ENCODE measurements at regions not wholly inside any gene's neighbourhood (a gene's known extent, or its start where the extent isn't known, plus 50 kb on each side); places are given as distances from the start of the nearest gene placed in this dataset.
"Not testable (repeated sequence)": the region's sequence is repeated elsewhere in the genome, so short reads cannot be mapped to it uniquely, and the experiment has no call there.

GRCh38 chr9:78674874-78675273 is 377.9 kb downstream of the PSAT1 start:
- DNase-seq (ENCODE audit: low spot score), result no peak

DNA sequence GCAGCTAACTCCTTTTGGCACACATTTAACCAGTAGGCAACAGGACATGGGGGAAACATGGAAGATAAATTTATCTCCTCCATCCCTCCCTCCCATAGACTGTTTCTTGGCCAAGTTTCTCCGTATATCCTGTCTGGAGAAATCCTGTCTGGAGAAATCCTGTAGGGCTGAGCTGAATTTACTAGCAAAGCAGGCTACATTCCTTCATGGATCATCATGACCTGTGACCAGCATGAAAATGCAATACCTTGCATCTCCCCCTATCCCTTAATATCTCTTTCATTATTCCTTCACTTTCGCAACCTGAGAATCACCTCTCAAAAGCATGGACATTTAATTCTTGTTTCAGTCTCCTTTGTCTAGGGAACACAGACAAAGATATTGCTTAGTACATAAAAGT is 379.1 kb downstream of the PSAT1 start:
- no peak for DNase-seq (ENCODE audit: low spot score)

DNA sequence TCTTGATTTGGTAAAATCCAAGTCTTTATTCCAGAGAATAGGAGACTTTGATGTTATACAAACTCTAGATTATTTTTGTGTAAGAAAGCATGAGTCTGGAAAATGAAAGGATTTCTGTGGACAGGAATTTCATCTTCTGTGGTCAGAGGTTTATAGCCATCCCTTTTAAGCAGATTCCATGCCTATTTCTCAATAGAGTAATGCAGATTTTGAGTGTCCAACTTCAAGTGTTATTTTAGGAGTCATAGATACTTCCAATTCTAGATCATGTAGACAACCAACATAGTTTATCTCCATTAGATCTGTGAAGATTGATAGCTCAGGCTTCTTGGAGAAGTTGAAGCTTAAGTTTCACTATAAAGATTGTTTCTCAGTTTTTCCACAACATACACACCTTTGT is 379.7 kb downstream of the PSAT1 start:
- DNase-seq (ENCODE audit: low spot score), result no peak

GRCh38 chr9:78677326-78677725 is 380.4 kb downstream of the PSAT1 start:
- no peak for DNase-seq (ENCODE audit: low spot score)

DNA sequence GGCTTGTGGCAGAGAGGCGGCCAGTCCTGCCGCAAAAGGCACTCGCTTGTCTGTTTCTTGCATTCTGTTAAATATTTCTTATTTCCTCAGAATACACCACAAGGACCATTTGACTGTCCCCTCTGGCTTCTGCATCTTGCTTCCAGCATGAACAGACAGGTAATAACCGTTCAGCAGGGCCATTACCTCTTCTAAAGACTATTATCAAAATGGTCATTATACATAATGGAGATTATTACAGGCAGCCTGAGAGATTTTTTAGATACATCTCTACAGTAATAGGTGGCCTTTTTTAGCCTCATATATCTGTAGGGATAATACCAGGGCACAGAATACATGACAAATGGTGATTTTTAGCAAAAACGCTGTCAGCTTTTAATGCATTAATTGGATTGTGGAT is 382.0 kb downstream of the PSAT1 start:
- no peak for DNase-seq (ENCODE audit: low spot score)

DNA sequence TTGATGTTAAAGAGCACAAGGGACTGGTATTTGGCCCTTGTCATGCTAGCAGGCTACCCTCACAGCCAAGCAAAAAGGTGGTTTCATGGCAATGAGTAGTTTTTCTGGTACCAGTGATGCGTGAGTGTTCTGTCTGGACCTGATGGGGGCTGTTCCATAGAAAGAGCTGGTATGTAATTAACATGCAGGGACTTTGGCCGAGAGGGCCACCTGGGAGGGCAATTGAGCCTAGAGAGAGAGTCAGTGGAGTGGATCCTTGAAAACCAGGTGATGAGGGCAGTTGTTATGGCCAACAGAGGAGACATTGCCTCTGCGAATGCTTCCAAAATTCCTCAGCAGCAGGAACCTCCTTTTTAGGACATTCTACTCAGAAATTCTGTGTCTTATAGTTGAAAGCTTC is 383.3 kb downstream of the PSAT1 start:
- no peak for DNase-seq (ENCODE audit: low spot score)

- DNase-seq (ENCODE audit: low spot score), result no peak
These were observed 385.3 kb downstream of the PSAT1 start for GRCh38 chr9:78682216-78682615.

- no peak for DNase-seq (ENCODE audit: low spot score)
These were observed 388.5 kb downstream of the PSAT1 start for GRCh38 chr9:78685471-78685870.

- DNase-seq (ENCODE audit: low spot score), result no peak
These were observed 391.9 kb downstream of the PSAT1 start for GRCh38 chr9:78688796-78689195.

DNA sequence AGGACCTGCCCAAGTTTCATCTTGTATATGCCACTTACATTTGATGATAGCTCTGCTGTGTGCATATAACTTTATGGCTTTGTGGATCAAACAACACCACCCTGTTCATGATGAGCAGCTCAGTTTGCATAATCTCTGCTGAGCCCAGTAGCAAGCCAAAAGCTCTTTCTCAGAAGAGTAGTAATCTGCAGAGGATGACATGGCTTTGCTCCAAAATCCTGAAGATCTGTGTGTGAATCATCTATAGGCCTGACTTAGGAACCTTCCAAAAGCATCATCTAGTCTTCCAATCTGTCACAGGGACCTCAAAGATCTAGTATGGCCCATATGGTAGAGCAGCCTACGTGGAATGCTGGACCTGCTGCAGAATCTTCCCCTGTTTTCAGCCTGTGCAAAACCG is 394.6 kb downstream of the PSAT1 start:
- DNase-seq (ENCODE audit: low spot score), result no peak

DNA sequence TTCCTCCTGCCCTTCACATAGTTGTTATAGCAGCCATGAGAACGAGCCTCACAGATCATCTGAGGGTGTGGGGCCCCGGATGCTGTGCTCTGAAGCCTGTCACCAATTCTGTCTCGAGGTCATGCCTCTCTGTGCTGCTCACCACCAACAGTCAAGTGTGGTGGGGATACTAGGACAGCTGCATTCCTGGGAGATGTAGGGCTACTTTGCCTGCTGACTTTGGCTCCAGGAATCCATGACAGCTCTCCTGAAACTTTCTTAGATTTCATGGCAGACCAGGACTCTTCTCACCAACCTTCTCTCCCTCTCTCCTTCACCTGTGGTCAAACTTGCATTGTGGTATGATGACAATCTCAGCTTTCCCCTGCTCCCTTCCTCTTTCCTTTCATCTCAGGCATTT is 395.9 kb downstream of the PSAT1 start:
- DNase-seq (ENCODE audit: low spot score), result no peak

- no peak for DNase-seq (ENCODE audit: low spot score)
These were observed 398.0 kb downstream of the PSAT1 start for GRCh38 chr9:78694974-78695373.

DNA sequence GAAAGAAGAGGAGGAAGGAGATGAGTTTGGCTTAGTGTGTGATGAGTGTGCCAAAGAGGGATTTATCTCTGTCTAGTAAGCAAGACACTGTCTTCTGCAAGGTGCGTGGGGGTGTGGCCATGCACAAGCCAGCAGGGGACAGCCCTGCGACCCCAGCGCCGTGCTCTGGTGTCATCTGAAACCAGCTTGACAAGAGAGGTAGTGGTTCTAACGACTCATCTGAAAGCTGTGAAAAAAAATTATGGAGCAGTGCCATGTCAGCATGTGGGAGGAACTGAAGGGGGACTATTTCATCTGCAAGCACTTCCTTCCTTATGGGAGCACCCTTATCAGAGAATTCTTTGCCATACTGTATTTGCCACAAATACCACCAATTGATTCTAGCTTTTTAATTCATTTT is 398.6 kb downstream of the PSAT1 start:
- no peak for DNase-seq (ENCODE audit: low spot score)

- DNase-seq (ENCODE audit: low spot score), result no peak
These were observed 400.7 kb downstream of the PSAT1 start for GRCh38 chr9:78697618-78698017.

- DNase-seq (ENCODE audit: low spot score), result no peak
These were observed 401.4 kb downstream of the PSAT1 start for GRCh38 chr9:78698371-78698770.

- not testable (repeated sequence) for DNase-seq (ENCODE audit: low spot score)
These were observed 402.3 kb downstream of the PSAT1 start for GRCh38 chr9:78699217-78699616.

GRCh38 chr9:78704153-78704552 is 407.2 kb downstream of the PSAT1 start:
- DNase-seq (ENCODE audit: low spot score), result not testable (repeated sequence)

DNA sequence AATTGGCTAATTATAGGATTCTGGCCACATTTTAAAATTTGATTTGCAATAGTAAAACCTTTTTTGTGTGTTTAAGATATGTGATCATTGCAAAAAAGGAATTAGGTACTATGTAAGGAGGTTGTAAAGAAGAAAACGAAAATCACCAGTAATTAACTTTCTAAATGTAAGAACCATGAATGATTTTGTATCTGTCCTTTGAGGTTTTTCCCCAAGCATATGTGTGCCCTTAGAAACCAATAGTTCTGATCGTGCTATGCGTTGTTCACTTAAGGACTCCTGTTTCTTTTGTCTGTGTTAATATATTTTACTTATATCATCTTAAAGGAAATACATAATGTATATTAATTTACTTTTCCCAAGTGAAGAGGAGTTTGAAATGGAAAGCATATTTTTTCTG is 410.2 kb downstream of the PSAT1 start:
- DNase-seq (ENCODE audit: low spot score), result no peak

DNA sequence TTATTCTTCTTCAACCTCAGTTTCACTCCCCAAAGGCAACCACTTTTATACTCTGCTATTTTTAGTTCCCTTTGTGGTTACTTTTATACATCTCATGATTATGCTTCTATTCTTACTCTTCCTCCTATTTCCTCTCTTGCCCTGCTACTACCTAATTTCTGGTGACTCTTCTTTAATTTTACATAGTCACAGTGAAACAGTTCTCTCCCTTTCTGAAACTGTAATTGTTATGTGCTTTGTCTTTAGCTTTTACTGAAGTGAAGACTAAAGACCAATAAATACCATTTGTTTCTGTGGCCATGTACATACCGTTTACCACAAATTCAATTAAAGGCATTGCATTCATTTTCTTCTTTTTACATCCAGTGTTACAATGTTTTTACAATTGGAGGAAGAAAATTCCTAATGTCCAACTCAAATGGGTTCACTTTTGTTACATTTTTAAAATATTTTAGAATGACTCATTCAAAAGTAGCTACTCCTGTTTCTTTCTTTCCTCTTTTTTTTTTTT is 410.6 kb downstream of the PSAT1 start:
- no peak for DNase-seq (ENCODE audit: low spot score)

DNA sequence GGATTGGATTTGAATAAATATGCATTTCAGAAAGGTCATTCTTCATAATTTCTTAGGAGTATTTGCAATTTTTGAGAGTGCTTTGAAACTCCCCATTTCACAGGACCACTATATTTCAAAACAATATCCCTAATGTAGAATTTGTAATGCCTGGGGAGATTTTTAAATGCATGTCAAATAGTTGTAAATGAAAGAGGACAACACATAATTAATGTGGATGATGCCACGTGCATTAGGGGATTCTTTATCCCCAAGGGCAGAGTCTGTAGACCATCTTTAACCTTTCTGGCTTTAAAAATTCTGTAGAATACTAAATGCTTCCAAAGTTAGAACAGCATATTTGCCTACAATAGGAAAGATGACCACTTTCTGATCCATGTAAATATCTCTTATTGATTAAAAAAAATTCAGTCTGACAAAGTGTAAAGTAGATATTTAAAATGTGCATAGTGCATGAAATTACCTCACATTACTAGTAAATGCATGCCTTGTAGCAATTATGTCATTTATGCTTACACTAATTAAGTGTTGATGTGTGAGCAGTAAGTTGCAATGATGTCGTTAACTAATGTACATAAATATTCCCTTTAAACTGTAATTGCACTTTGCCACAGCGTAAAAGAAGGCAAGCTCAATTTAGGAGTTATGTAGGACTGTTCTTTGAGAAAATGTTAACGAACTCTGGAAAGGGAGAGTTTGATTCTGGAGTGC is 416.1 kb downstream of the PSAT1 start:
- no peak for DNase-seq (ENCODE audit: low spot score)

DNA sequence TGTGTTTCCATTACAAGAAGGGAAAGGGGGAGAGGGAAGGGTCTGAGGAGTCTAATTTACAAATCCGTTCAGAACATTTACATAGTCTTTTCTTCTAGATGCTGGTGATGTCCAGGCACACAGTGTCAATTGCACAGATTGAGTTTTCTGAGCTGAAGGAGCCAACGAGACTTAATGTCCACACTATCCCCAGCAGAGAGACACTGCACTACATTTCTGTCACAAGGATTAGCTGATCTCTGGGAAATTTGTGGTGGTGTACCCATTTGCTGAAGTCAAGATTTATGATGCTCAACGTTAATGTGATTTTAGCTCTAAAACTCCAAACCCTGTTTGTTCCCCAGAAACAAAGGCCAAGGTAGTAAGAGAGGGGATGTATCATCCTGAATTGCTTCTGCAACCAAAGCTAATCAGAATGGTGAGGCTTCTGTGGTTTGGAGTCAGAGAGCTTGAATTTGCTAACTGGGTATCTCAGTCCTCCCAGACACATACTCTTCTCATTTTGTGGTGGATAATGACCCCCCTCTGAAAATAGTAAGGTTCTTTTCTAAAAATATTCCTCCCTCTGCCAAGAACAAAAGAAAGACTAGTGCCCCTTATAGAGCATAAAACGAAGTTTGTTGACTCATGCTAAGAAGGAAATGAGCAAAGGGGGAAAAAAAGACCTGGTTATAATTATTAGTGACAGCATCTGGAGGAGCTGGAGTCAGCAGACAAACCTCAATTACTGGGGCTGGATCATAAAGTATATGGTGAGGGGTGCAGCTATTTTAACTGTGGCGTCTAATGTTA is 416.9 kb downstream of the PSAT1 start:
- no peak for DNase-seq (ENCODE audit: low spot score)

GRCh38 chr9:78714576-78714975 is 417.7 kb downstream of the PSAT1 start:
- no peak for DNase-seq (ENCODE audit: low spot score)

DNA sequence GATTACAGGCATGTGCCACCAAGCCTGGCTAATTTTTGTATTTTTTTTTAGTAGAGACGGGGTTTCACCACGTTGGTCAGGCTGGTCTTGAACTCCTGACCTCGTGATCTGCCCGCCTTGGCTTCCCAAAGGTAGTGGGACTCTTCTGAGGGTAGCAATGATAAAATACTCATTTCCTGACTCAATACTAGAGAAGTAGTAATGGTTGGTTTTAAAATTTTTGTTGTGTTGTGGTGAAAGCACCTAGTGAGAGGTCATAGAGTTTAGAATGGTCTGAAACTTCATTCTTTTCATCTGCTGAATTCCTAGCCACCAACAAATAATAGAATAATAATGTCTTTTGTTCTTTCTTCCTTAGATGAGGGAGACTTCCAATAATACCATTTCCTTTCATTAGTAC is 422.1 kb downstream of the PSAT1 start:
- DNase-seq (ENCODE audit: low spot score), result not testable (repeated sequence)

DNA sequence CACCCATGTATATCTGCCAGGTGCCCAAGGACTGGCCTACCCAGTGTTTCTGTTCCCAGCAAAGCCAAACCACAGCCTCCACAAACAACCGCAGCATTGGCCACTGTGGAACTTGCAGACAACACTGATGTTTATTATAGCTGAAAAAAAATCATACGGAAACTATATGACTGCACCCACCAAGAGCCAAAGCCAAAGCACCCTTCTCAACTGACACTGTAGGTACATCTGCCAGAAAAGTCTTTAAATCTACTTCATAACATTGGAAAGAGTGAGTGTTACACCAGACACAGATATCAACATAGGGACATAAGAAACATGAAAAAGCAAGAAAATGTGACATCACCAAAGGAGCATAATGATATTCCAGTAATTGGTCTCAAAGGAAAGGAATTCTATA is 428.0 kb downstream of the PSAT1 start:
- no peak for DNase-seq (ENCODE audit: low spot score)
